ENCODE measurements at regions not wholly inside any gene's neighbourhood (a gene's known extent, or its start where the extent isn't known, plus 50 kb on each side); places are given as distances from the start of the nearest gene placed in this dataset.

DNA sequence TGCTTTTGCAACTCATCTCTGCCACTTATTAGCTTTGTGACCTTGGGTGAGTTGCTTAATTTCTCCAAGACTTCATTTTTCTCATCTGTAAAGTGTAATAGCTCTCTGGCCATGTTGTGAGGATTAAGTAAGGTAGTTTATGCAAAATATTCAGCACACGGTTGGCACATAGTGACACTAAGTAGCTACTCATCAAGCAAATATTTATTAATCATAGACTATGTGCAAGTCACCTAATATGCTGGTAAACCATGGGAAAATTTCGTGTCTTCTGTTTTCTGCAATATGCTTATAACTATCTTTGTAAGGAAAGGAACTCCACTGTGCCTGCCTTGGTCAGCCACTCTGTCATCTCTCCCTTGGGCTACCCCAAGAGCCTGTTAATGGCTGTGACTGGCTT, 50.3 kb upstream of the EGR2 start:
- H3K4me1 ChIP-seq: no peaks in the 10 kb centered on the region
- TF ChIP-seq POLR2AphosphoS5 (IDR thresholded peaks at IDR 0.05) (no peak), POLR2A (IDR thresholded peaks at IDR 0.05) (no peak)
- TF ChIP-seq, protein P1, sequence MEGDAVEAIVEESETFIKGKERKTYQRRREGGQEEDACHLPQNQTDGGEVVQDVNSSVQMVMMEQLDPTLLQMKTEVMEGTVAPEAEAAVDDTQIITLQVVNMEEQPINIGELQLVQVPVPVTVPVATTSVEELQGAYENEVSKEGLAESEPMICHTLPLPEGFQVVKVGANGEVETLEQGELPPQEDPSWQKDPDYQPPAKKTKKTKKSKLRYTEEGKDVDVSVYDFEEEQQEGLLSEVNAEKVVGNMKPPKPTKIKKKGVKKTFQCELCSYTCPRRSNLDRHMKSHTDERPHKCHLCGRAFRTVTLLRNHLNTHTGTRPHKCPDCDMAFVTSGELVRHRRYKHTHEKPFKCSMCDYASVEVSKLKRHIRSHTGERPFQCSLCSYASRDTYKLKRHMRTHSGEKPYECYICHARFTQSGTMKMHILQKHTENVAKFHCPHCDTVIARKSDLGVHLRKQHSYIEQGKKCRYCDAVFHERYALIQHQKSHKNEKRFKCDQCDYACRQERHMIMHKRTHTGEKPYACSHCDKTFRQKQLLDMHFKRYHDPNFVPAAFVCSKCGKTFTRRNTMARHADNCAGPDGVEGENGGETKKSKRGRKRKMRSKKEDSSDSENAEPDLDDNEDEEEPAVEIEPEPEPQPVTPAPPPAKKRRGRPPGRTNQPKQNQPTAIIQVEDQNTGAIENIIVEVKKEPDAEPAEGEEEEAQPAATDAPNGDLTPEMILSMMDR (IDR thresholded peaks at IDR 0.05): no peak
- H3K4me3 ChIP-seq: no peak overlapping the region
- no peaks in the 10 kb centered on the region for H3K27me3 ChIP-seq
- H3K9me3 ChIP-seq: no peaks in the 10 kb centered on the region
- intact Hi-C loops (cut with DNase I; ENCODE audit: low total_unique reads): no loop called here
- no peak for DNase-seq (ENCODE audit: low spot score in 2 of 2)
- no peaks in the 10 kb centered on the region for H3K36me3 ChIP-seq
- no peak overlapping the region for H3K27ac ChIP-seq
